ENCODE measurements at regions not wholly inside any gene's neighbourhood (a gene's known extent, or its start where the extent isn't known, plus 50 kb on each side); places are given as distances from the start of the nearest gene placed in this dataset.

GRCh38 chr6:144475411-144475810 is 190.3 kb downstream of the UTRN start:
- peaks cover 0 to 14% (median 0%) of the 10 kb centered on the region in 3 donors for H3K4me1 ChIP-seq
- no peak overlapping the region for H3K4me3 ChIP-seq
- ATAC-seq = no peak
- no peaks in the 10 kb centered on the region for H3K9me3 ChIP-seq
- no peaks in the 10 kb centered on the region for H3K27me3 ChIP-seq
- TF ChIP-seq EP300 (IDR thresholded peaks at IDR 0.05) (no peak), POLR2A (IDR thresholded peaks at IDR 0.05) (no peak), POLR2AphosphoS5 (IDR thresholded peaks at IDR 0.05) (no peak), CTCF (IDR thresholded peaks at IDR 0.05) (no peak)
- peaks cover 0 to 49% of the 10 kb centered on the region in 2 donors for H3K36me3 ChIP-seq
- H3K27ac ChIP-seq = no peak overlapping the region

GRCh38 chr6:144476286-144476685 is 191.2 kb downstream of the UTRN start:
- peaks cover 0 to 44% of the 10 kb centered on the region in 2 donors for H3K36me3 ChIP-seq
- H3K9me3 ChIP-seq = no peaks in the 10 kb centered on the region
- no peak overlapping the region for H3K27ac ChIP-seq
- TF ChIP-seq CTCF (IDR thresholded peaks at IDR 0.05) = no peak
- no peak overlapping the region for H3K4me3 ChIP-seq
- 63 to 90% methylated on average over 2 to 3 of the region's 3 CpGs for WGBS, 2 donors (ENCODE audit: low coverage in 1 of 2)
- no peak for ATAC-seq
- no peaks in the 10 kb centered on the region for H3K27me3 ChIP-seq
- H3K4me1 ChIP-seq = peaks cover 0 to 14% (median 0%) of the 10 kb centered on the region in 3 donors

- H3K36me3 ChIP-seq = peaks cover 0 to 35% of the 10 kb centered on the region in 2 donors
- no peak for ATAC-seq
- WGBS, 2 donors (ENCODE audit: low coverage in 1 of 2) = 75 to 80% methylated on average over 1 of the region's 1 CpG
Observed at GRCh38 chr6:144477396-144477795, 192.3 kb downstream of the UTRN start.

GRCh38 chr6:144477856-144478255 is 192.7 kb downstream of the UTRN start:
- Histone ChIP-seq H3K9me3 (no peaks in the 10 kb centered on the region), H3K27me3 (no peaks in the 10 kb centered on the region), H3K36me3 (peaks cover 0 to 35% of the 10 kb centered on the region in 2 donors), H3K4me3 (no peak overlapping the region), H3K4me1 (peaks cover 0 to 14% (median 0%) of the 10 kb centered on the region in 3 donors), H3K27ac (peak overlapping the region in 1 of 4 donors; percentile 4)
- no peak for TF ChIP-seq EP300 (IDR thresholded peaks at IDR 0.05)
- TF ChIP-seq POLR2A (IDR thresholded peaks at IDR 0.05) = no peak
- TF ChIP-seq POLR2AphosphoS5 (IDR thresholded peaks at IDR 0.05) = no peak
- no peak for TF ChIP-seq CTCF (IDR thresholded peaks at IDR 0.05)
- ATAC-seq = no peak

More at GRCh38 chr6:144477396-144477795, 192.3 kb downstream of the UTRN start:
- no peak overlapping the region for H3K27ac ChIP-seq
- TF ChIP-seq EP300 (IDR thresholded peaks at IDR 0.05) (no peak), POLR2AphosphoS5 (IDR thresholded peaks at IDR 0.05) (no peak), CTCF (IDR thresholded peaks at IDR 0.05) (no peak), POLR2A (IDR thresholded peaks at IDR 0.05) (no peak)
- no peaks in the 10 kb centered on the region for H3K9me3 ChIP-seq
- H3K4me1 ChIP-seq = peaks cover 0 to 14% (median 0%) of the 10 kb centered on the region in 3 donors
- H3K27me3 ChIP-seq = no peaks in the 10 kb centered on the region
- no peak overlapping the region for H3K4me3 ChIP-seq

GRCh38 chr6:144478483-144478882 is 193.3 kb downstream of the UTRN start:
- WGBS, 2 donors (ENCODE audit: low coverage in 1 of 2) = 41 to 55% methylated on average over 4 of the region's 5 CpGs
- no peaks in the 10 kb centered on the region for H3K27me3 ChIP-seq
- H3K27ac ChIP-seq = peak overlapping the region in 1 of 4 donors; percentile 4
- peaks cover 0 to 36% of the 10 kb centered on the region in 2 donors for H3K36me3 ChIP-seq
- H3K4me1 ChIP-seq = peaks cover 0 to 14% (median 0%) of the 10 kb centered on the region in 3 donors
- TF ChIP-seq EP300 (IDR thresholded peaks at IDR 0.05) (no peak), POLR2A (IDR thresholded peaks at IDR 0.05) (no peak)
- no peak overlapping the region for H3K4me3 ChIP-seq
- no peaks in the 10 kb centered on the region for H3K9me3 ChIP-seq
- ATAC-seq = no peak

All from gastroesophageal sphincter (tissue), 4 donors.